HCT116 (cell line): ENCODE measurements at regions not wholly inside any gene's neighbourhood (a gene's known extent, or its start where the extent isn't known, plus 50 kb on each side); places are given as distances from the start of the nearest gene placed in this dataset.

Experiments
- CTCF ChIP-seq, 3 experiments: fragments of 200-600 bp in 1 of 3; sonication (generic) in 1 of 3; IDR thresholded peaks in 2 of 3; conservative IDR thresholded peaks in 1 of 3; 2 replicates each; pipeline ENCODE4 v1.5.1; 2012 to 2017; ENCODE audit warnings: low read depth in 2 of 3, low read length in 2 of 3, antibody characterized with exemption in 1 of 3, borderline replicate concordance in 1 of 3, control low read depth in 1 of 3, mild to moderate bottlenecking in 1 of 3, mixed read lengths in 1 of 3, mixed run types in 1 of 3, moderate library complexity in 1 of 3; ENCODE audit not compliant: insufficient read depth in 1 of 3
- EGR1 ChIP-seq: IDR thresholded peaks from 2 replicates; pipeline ENCODE4 v1.6.1; 2012; ENCODE audit warnings: low read depth
- EZH2 ChIP-seq: fragments of 200-600 bp; sonication (generic); IDR thresholded peaks from 2 replicates; pipeline ENCODE4 v1.6.1; 2017; ENCODE audit warnings: antibody characterized with exemption, mixed run types
- EZH2phosphoT487 ChIP-seq: fragments of 200-600 bp; IDR thresholded peaks from 2 replicates; pipeline ENCODE4 v1.6.1; 2018; ENCODE audit warnings: antibody characterized with exemption, borderline replicate concordance
- JUND ChIP-seq: IDR thresholded peaks from 2 replicates; pipeline ENCODE4 v1.6.1; 2012
- POLR2A ChIP-seq: IDR thresholded peaks from 2 replicates; pipeline ENCODE4 v1.7.0; 2011; ENCODE audit warnings: borderline replicate concordance; ENCODE audit not compliant: insufficient read depth, insufficient read length; ENCODE audit errors: extremely low read depth
- POLR2AphosphoS5 ChIP-seq: IDR thresholded peaks from 2 replicates; pipeline ENCODE4 v1.6.1; 2011; ENCODE audit warnings: mild to moderate bottlenecking, low read depth, low read length, moderate library complexity
- RAD21 ChIP-seq: IDR thresholded peaks from 2 replicates; pipeline ENCODE4 v1.6.1; 2012; ENCODE audit warnings: low read depth, mild to moderate bottlenecking
- REST ChIP-seq: IDR thresholded peaks from 2 replicates; pipeline ENCODE4 v1.6.1; 2012; ENCODE audit warnings: low read depth
- YY1 ChIP-seq: IDR thresholded peaks from 2 replicates; pipeline ENCODE4 v1.6.1; 2011; ENCODE audit warnings: low read length, low read depth, moderate library complexity, mild to moderate bottlenecking; ENCODE audit not compliant: insufficient replicate concordance; ENCODE audit errors: extremely low read depth

GRCh38 chr2:126221506-126221905, 434.5 kb upstream of the GYPC start:
- no peak for TF ChIP-seq POLR2AphosphoS5
- TF ChIP-seq RAD21, result no peak
- TF ChIP-seq POLR2A, result no peak
- no peak for TF ChIP-seq CTCF (IDR thresholded peaks at IDR 0.05 in 2 of 3, conservative IDR thresholded peaks at IDR 0.05 in 1 of 3; ENCODE audit: borderline replicate concordance in 1 of 3, insufficient read depth in 1 of 3, low read depth in 2 of 3, low read length in 2 of 3)
- TF ChIP-seq EZH2, result no peak
- no peak for TF ChIP-seq EZH2phosphoT487
- no peak for TF ChIP-seq YY1
- TF ChIP-seq REST, result no peak
- no peak for TF ChIP-seq JUND
- no peak for TF ChIP-seq EGR1
